SK-N-SH (cell line): ENCODE measurements at regions not wholly inside any gene's neighbourhood (a gene's known extent, or its start where the extent isn't known, plus 50 kb on each side); places are given as distances from the start of the nearest gene placed in this dataset.

Source experiments
- CTCF ChIA-PET: fragments of 300-600, 350-600 bp; formaldehyde crosslinking; extraction: SDS; loops from one replicate; lab custom pipeline; 2021; lab: Yijun Ruan, JAX
- POLR2A ChIA-PET: fragments of 350-600 bp; sonication (Branson Sonifier 250); formaldehyde crosslinking; extraction: SDS; loops from one replicate; lab custom pipeline; 2020; ENCODE audit warnings: antibody characterized with exemption, inconsistent platforms; lab: Yijun Ruan, JAX
- DNase-seq: peaks from one replicate; pipeline ENCODE4 v3.0.0; 2012
- H2AFZ ChIP-seq: fragments of 200-600 bp; sonication (generic); 2 replicates; pipeline ENCODE4 v1.8.1; 2016; ENCODE audit warnings: antibody characterized with exemption, mild to moderate bottlenecking, low read depth
- H3F3A ChIP-seq: fragments of 200-600 bp; sonication (generic); replicated peaks from 2 replicates; pipeline ENCODE3; 2016; ENCODE audit warnings: antibody characterized with exemption, mild to moderate bottlenecking; ENCODE audit not compliant: insufficient read depth
- H3K27ac ChIP-seq, 2 experiments: fragments of 200-500 bp in 1 of 2; fragments of 200-600 bp in 1 of 2; sonication (Bioruptor generic) in 1 of 2; sonication (generic), shearing (Covaris generic) in 1 of 2; 2 replicates each; pipeline versions ENCODE4 v1.5.1 to v1.6.1; 2014 to 2016; ENCODE audit warnings: low read depth in 2 of 2, inconsistent platforms in 1 of 2, low read length in 1 of 2, mild to moderate bottlenecking in 1 of 2, mixed read lengths in 1 of 2
- H3K27me3 ChIP-seq: fragments of 200-600 bp; sonication (generic), shearing (Covaris generic); 2 replicates; pipeline ENCODE4 v1.6.1; 2016; ENCODE audit warnings: mixed run types; ENCODE audit not compliant: insufficient read depth
- H3K36me3 ChIP-seq, 2 experiments: fragments of 200-500 bp in 1 of 2; fragments of 200-600 bp in 1 of 2; sonication (Bioruptor generic) in 1 of 2; sonication (generic) in 1 of 2; replicated peaks in 1 of 2; 2 replicates each; pipeline versions ENCODE3 to v1.5.1; 2014 to 2016; ENCODE audit warnings: low read length in 1 of 2, mild to moderate bottlenecking in 1 of 2; ENCODE audit not compliant: insufficient read depth in 2 of 2, control insufficient read depth in 1 of 2
- H3K4me1 ChIP-seq, 2 experiments: fragments of 200-500 bp in 1 of 2; fragments of 200-600 bp in 1 of 2; sonication (Bioruptor generic) in 1 of 2; sonication (generic), shearing (Covaris generic) in 1 of 2; 2 replicates each; pipeline versions ENCODE4 v1.5.1 to v1.6.1; 2014 to 2016; ENCODE audit warnings: low read depth in 1 of 2, low read length in 1 of 2, mixed run types in 1 of 2; ENCODE audit not compliant: insufficient read depth in 2 of 2, control insufficient read depth in 1 of 2
- H3K4me2 ChIP-seq: fragments of 200-600 bp; sonication (generic), shearing (Covaris generic); 2 replicates; pipeline ENCODE4 v1.6.1; 2017; ENCODE audit warnings: mixed run types
- H3K4me3 ChIP-seq, 2 experiments: fragments of 200-500 bp in 1 of 2; fragments of 200-600 bp in 1 of 2; sonication (Bioruptor generic) in 1 of 2; sonication (generic), shearing (Covaris generic) in 1 of 2; 2 replicates each; pipeline versions ENCODE4 v1.5.1 to v1.8.1; 2014 to 2016; ENCODE audit warnings: low read depth in 2 of 2, inconsistent platforms in 1 of 2, low read length in 1 of 2, mild to moderate bottlenecking in 1 of 2, mixed read lengths in 1 of 2, moderate library complexity in 1 of 2
- H3K79me2 ChIP-seq: fragments of 200-600 bp; sonication (generic); 2 replicates; pipeline ENCODE4 v1.8.1; 2017; ENCODE audit warnings: mild to moderate bottlenecking; ENCODE audit not compliant: insufficient read depth
- H3K9ac ChIP-seq: fragments of 200-600 bp; sonication (generic); 2 replicates; pipeline ENCODE4 v1.6.1; 2017; ENCODE audit warnings: mixed run types
- H3K9me2 ChIP-seq: fragments of 200-600 bp; sonication (generic); 2 replicates; pipeline ENCODE4 v1.6.1; 2017; ENCODE audit warnings: mixed run types
- H3K9me3 ChIP-seq: fragments of 200-600 bp; sonication (generic); 2 replicates; pipeline ENCODE4 v1.6.1; 2017; ENCODE audit warnings: mixed run types, mild to moderate bottlenecking, moderate library complexity
- H4K20me1 ChIP-seq: fragments of 200-600 bp; sonication (generic); 2 replicates; pipeline ENCODE4 v1.6.1; 2017; ENCODE audit warnings: mild to moderate bottlenecking, mixed run types; ENCODE audit not compliant: insufficient read depth
- FOXM1 ChIP-seq: IDR thresholded peaks from 2 replicates; pipeline ENCODE4 v1.4.0; 2012; ENCODE audit warnings: low read depth, mild to moderate bottlenecking
- GABPA ChIP-seq: IDR thresholded peaks from 2 replicates; pipeline ENCODE4 v1.4.0; 2012; ENCODE audit warnings: low read depth, mild to moderate bottlenecking
- GATA2 ChIP-seq: sonication (generic); formaldehyde crosslinking; IDR thresholded peaks from 2 replicates; pipeline ENCODE4 v1.5.0; 2020; ENCODE audit warnings: mild to moderate bottlenecking, missing genetic modification reagents
- MXI1 ChIP-seq: IDR thresholded peaks from 2 replicates; pipeline ENCODE4 v1.6.1; 2012; ENCODE audit warnings: mild to moderate bottlenecking, low read depth, low read length, improper control_type of control experiment
- RCOR1 ChIP-seq: fragments of 150-350 bp; IDR thresholded peaks from 2 replicates; pipeline ENCODE4 v1.6.1; 2017; ENCODE audit warnings: antibody characterized with exemption, low read length
- RFX5 ChIP-seq: IDR thresholded peaks from 2 replicates; pipeline ENCODE4 v1.6.1; 2012; ENCODE audit warnings: mild to moderate bottlenecking, improper control_type of control experiment, low read length
- SMC3 ChIP-seq: IDR thresholded peaks from 2 replicates; pipeline ENCODE4 v1.6.1; 2012; ENCODE audit warnings: low read depth, low read length, improper control_type of control experiment
- YY1 ChIP-seq: IDR thresholded peaks from 2 replicates; pipeline ENCODE4 v1.4.0; 2012; ENCODE audit warnings: low read depth, mild to moderate bottlenecking
- WGBS: methylation state at CpG from one replicate; pipeline ENCODE4 v1.1.6; 2017; ENCODE audit warnings: low lambda C conversion rate; 5-methylcytosine and 5-hydroxymethylcytosine counted together
- TF ChIP-seq, protein P1 (sequence below): IDR thresholded peaks from 2 replicates; pipeline ENCODE4; 2012
- TF ChIP-seq, protein P2 (sequence below): fragments of 200-600 bp; sonication (generic); IDR thresholded peaks from 2 replicates; pipeline ENCODE4 v1.6.1; 2017; ENCODE audit warnings: antibody characterized with exemption, mild to moderate bottlenecking, moderate library complexity
- TF ChIP-seq, protein P3 (sequence below): fragments of 150-350 bp; IDR thresholded peaks from 2 replicates; pipeline ENCODE4 v1.6.1; 2016; ENCODE audit warnings: mild to moderate bottlenecking, low read depth, low read length

DNA sequence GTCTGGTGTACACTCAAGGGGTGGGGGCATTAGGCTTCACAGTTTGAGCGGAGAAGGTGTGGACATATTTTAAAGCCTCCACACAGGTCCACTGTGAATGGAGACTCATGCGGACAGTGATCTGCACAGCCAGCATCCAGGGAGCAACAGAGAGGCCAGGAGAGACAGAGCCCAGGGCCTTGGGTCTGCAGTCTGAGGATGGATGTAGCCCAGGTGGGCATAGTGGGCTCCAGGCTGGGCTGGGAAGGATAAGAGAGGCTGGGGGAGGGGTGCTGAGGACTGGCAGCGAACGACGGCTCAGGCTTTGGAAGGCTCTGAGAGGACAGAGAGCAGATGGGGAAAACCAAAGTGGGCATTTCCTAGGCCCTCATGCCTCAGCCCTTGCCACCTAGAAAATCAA lies 128.8 kb downstream of the PAPOLA start (continued):
- TF ChIP-seq, protein P1, sequence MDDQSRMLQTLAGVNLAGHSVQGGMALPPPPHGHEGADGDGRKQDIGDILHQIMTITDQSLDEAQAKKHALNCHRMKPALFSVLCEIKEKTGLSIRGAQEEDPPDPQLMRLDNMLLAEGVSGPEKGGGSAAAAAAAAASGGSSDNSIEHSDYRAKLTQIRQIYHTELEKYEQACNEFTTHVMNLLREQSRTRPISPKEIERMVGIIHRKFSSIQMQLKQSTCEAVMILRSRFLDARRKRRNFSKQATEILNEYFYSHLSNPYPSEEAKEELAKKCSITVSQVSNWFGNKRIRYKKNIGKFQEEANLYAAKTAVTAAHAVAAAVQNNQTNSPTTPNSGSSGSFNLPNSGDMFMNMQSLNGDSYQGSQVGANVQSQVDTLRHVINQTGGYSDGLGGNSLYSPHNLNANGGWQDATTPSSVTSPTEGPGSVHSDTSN: no peak

DNA sequence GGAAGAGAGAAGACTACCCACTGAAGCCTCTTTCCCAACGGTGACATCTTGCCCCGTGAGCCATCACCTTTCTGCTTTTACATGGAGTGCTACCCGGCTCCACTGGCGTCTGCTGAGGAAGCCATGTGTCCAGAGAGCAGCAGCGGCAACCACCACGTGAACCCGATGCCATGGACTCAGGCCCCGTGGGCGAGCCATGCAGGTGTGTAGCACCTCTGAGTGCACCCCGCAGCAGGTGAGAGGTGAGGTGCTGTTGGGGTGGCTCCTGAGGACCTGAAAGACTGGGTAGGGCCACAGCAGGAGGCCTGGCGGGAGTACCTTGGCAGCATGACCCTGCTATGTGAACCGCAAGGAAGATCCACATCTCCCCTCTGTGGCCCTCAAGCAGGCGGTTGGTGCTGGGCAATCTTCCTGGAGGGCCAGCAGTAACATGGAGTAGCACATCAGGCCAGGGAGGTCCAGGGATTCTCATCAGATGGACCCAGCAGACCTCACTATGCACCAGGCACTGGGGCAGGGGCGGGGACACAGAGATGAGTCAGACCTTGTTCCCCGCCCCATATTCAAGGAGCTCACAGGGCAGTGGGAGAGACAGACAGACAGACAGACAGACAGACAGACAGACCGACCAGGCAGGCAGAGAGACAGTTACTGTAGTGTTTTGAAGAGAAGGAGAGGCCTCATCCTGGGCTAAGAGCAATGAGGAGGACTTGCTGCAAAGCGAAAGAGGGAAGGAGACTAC lies 129.6 kb downstream of the PAPOLA start:
- Histone ChIP-seq H3K4me1 (peaks cover 0 to 2% of the 10 kb centered on the region in 2 experiments; a peak in 1 of 4 replicates), H3K4me2 (no peak overlapping the region), H3K4me3 (no peak overlapping the region), H3K27ac (no peak overlapping the region), H3F3A (no peaks in the 10 kb centered on the region), H3K79me2 (no peaks in the 10 kb centered on the region), H3K9me3 (no peaks in the 10 kb centered on the region), H3K36me3 (no peaks in the 10 kb centered on the region), H2AFZ (no peak overlapping the region), H3K27me3 (no peaks in the 10 kb centered on the region), H3K9me2 (no peaks in the 10 kb centered on the region), H3K9ac (no peak overlapping the region), H4K20me1 (no peaks in the 10 kb centered on the region)
- CTCF ChIA-PET: no interaction called here
- peak; percentile 8 for DNase-seq
- WGBS: 55% methylated on average over 15 of the region's 17 CpGs
- TF ChIP-seq RFX5 (no peak), MXI1 (no peak), GATA2 (CRISPR knock-in tag) (no peak), GABPA (no peak)
- TF ChIP-seq, protein P2, sequence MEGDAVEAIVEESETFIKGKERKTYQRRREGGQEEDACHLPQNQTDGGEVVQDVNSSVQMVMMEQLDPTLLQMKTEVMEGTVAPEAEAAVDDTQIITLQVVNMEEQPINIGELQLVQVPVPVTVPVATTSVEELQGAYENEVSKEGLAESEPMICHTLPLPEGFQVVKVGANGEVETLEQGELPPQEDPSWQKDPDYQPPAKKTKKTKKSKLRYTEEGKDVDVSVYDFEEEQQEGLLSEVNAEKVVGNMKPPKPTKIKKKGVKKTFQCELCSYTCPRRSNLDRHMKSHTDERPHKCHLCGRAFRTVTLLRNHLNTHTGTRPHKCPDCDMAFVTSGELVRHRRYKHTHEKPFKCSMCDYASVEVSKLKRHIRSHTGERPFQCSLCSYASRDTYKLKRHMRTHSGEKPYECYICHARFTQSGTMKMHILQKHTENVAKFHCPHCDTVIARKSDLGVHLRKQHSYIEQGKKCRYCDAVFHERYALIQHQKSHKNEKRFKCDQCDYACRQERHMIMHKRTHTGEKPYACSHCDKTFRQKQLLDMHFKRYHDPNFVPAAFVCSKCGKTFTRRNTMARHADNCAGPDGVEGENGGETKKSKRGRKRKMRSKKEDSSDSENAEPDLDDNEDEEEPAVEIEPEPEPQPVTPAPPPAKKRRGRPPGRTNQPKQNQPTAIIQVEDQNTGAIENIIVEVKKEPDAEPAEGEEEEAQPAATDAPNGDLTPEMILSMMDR: no peak
- TF ChIP-seq, protein P3, sequence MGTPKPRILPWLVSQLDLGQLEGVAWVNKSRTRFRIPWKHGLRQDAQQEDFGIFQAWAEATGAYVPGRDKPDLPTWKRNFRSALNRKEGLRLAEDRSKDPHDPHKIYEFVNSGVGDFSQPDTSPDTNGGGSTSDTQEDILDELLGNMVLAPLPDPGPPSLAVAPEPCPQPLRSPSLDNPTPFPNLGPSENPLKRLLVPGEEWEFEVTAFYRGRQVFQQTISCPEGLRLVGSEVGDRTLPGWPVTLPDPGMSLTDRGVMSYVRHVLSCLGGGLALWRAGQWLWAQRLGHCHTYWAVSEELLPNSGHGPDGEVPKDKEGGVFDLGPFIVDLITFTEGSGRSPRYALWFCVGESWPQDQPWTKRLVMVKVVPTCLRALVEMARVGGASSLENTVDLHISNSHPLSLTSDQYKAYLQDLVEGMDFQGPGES: no peak
- POLR2A ChIA-PET: no interaction called here

DNA sequence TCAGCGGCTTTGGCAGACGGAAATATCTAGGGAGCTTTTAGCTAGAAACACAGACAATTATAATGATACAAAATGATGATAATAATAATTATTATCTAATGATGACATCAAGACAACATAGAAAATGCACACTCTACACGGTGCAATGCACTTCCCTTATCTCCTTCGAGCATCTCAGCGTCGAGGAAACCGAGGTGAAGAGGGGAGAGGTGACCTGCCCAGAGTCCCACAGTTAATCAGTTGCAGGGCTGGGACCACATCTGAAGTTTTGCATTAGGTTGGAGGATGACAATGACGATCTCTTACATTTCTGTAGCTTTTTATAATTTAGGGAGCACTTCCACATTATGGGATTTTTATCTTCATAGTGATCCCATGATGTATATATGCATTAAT lies 130.2 kb downstream of the PAPOLA start:
- Histone ChIP-seq H3F3A (no peaks in the 10 kb centered on the region), H3K36me3 (no peaks in the 10 kb centered on the region), H3K9me3 (no peaks in the 10 kb centered on the region), H4K20me1 (no peaks in the 10 kb centered on the region), H3K4me2 (no peak overlapping the region), H3K27me3 (no peaks in the 10 kb centered on the region), H2AFZ (no peak overlapping the region), H3K27ac (no peak overlapping the region), H3K9me2 (no peaks in the 10 kb centered on the region), H3K4me3 (no peak overlapping the region), H3K9ac (no peak overlapping the region), H3K4me1 (peaks cover 0 to 2% of the 10 kb centered on the region in 2 experiments; a peak in 1 of 4 replicates), H3K79me2 (no peaks in the 10 kb centered on the region)
- ChIA-PET POLR2A (no interaction called here), CTCF (no interaction called here)
- DNase-seq: no peak
- WGBS: 36% methylated on average over 8 of the region's 8 CpGs
- TF ChIP-seq SMC3 (no peak), RCOR1 (no peak), FOXM1 (no peak), YY1 (no peak)
